H9 (cell line): ENCODE measurements at regions not wholly inside any gene's neighbourhood (a gene's known extent, or its start where the extent isn't known, plus 50 kb on each side); places are given as distances from the start of the nearest gene placed in this dataset.

ENCODE experiments used
- DNase-seq: peaks from one replicate; pipeline ENCODE4 v3.0.0-alpha.2; 2017
- H2AFZ ChIP-seq: one replicate; pipeline ENCODE4 v1.6.1; 2013; ENCODE audit warnings: mild to moderate bottlenecking, low read length, control low read depth, moderate library complexity
- H2AK5ac ChIP-seq: 2 replicates; pipeline ENCODE4 v1.6.1; 2013; ENCODE audit warnings: low read length, control low read depth, mixed read lengths; ENCODE audit not compliant: insufficient read length
- H2BK120ac ChIP-seq: one replicate; pipeline ENCODE4 v1.6.1; 2013; ENCODE audit warnings: low read depth, mild to moderate bottlenecking, low read length, control low read depth, inconsistent platforms; ENCODE audit not compliant: poor library complexity, severe bottlenecking
- H2BK12ac ChIP-seq: 2 replicates; pipeline ENCODE4 v1.6.1; 2013; ENCODE audit warnings: low read length, control low read depth, mixed read lengths, low read depth; ENCODE audit not compliant: insufficient read length
- H2BK15ac ChIP-seq: 2 replicates; pipeline ENCODE4 v1.6.1; 2013; ENCODE audit warnings: low read depth, low read length, control low read depth
- H2BK20ac ChIP-seq: one replicate; pipeline ENCODE4 v1.6.1; 2013; ENCODE audit warnings: low read depth, mild to moderate bottlenecking, low read length, control low read depth, inconsistent platforms; ENCODE audit not compliant: poor library complexity, severe bottlenecking
- H2BK5ac ChIP-seq: 2 replicates; pipeline ENCODE4 v1.6.1; 2013; ENCODE audit warnings: low read length, control low read depth, mixed read lengths; ENCODE audit not compliant: insufficient read length
- H3K14ac ChIP-seq: 2 replicates; pipeline ENCODE4 v1.6.1; 2013; ENCODE audit warnings: low read length, control low read depth; ENCODE audit not compliant: insufficient read depth
- H3K18ac ChIP-seq: 2 replicates; pipeline ENCODE4 v1.6.1; 2013; ENCODE audit warnings: low read depth, mild to moderate bottlenecking, mixed read lengths, low read length, control low read depth; ENCODE audit not compliant: insufficient read length
- H3K23ac ChIP-seq: 2 replicates; pipeline ENCODE4 v1.6.1; 2013; ENCODE audit warnings: low read length, control low read depth, mixed read lengths, low read depth; ENCODE audit not compliant: insufficient read length
- H3K23me2 ChIP-seq: 2 replicates; pipeline ENCODE4 v1.6.1; 2013; ENCODE audit warnings: low read depth, mild to moderate bottlenecking, mixed read lengths, low read length, control low read depth; ENCODE audit not compliant: insufficient read length, poor library complexity, severe bottlenecking
- H3K27ac ChIP-seq: 2 replicates; pipeline ENCODE4 v1.5.1; 2013; ENCODE audit warnings: low read length, control low read depth, mixed read lengths, low read depth; ENCODE audit not compliant: insufficient read length
- H3K27me3 ChIP-seq: 2 replicates; pipeline ENCODE4 v1.6.1; 2013; ENCODE audit warnings: low read length, control low read depth, inconsistent platforms; ENCODE audit not compliant: insufficient read depth
- H3K4ac ChIP-seq: 2 replicates; pipeline ENCODE4 v1.6.1; 2013; ENCODE audit warnings: low read depth, mild to moderate bottlenecking, control low read depth, inconsistent platforms, low read length, moderate library complexity
- H3K4me1 ChIP-seq: 2 replicates; pipeline ENCODE4 v1.6.1; 2013; ENCODE audit warnings: low read length, control low read depth, inconsistent platforms; ENCODE audit not compliant: insufficient read depth
- H3K4me2 ChIP-seq: 2 replicates; pipeline ENCODE4 v1.6.1; 2013; ENCODE audit warnings: low read length, control low read depth, mixed read lengths; ENCODE audit not compliant: insufficient read length, insufficient read depth
- H3K56ac ChIP-seq: 2 replicates; pipeline ENCODE4 v1.6.1; 2013; ENCODE audit warnings: low read depth, mild to moderate bottlenecking, mixed read lengths, low read length, control low read depth; ENCODE audit not compliant: insufficient read length
- H3K79me1 ChIP-seq: 2 replicates; pipeline ENCODE4 v1.6.1; 2013; ENCODE audit warnings: low read depth, mild to moderate bottlenecking, moderate library complexity, low read length, control low read depth, inconsistent platforms; ENCODE audit not compliant: insufficient read depth, poor library complexity, severe bottlenecking
- H3K79me2 ChIP-seq: 2 replicates; pipeline ENCODE4 v1.6.1; 2013; ENCODE audit warnings: low read length, control low read depth, inconsistent platforms; ENCODE audit not compliant: insufficient read depth
- H3K9ac ChIP-seq: 2 replicates; pipeline ENCODE4 v1.6.1; 2013; ENCODE audit warnings: low read length, control low read depth, mixed read lengths; ENCODE audit not compliant: insufficient read length; ENCODE audit errors: extremely low read depth
- H3K9me3 ChIP-seq: one replicate; pipeline ENCODE4 v1.6.1; 2013; ENCODE audit warnings: low read depth, low read length, inconsistent platforms; ENCODE audit not compliant: control insufficient read depth
- H3T11ph ChIP-seq: one replicate; pipeline ENCODE4 v1.6.1; 2013; ENCODE audit warnings: mild to moderate bottlenecking, low read length, control low read depth, inconsistent platforms
- H4K20me1 ChIP-seq: one replicate; pipeline ENCODE4 v1.6.1; 2013; ENCODE audit not compliant: control insufficient read depth, insufficient read length, insufficient read depth
- H4K5ac ChIP-seq: 2 replicates; pipeline ENCODE4 v1.6.1; 2013; ENCODE audit warnings: low read depth, mild to moderate bottlenecking, mixed read lengths, low read length, control low read depth; ENCODE audit not compliant: insufficient read length
- H4K8ac ChIP-seq: replicated peaks from 2 replicates; pipeline ENCODE4 v1.6.1; 2013; ENCODE audit warnings: low read length, control low read depth, mixed read lengths, low read depth; ENCODE audit not compliant: insufficient read length
- H4K91ac ChIP-seq: 2 replicates; pipeline ENCODE4 v1.6.1; 2013; ENCODE audit warnings: low read depth, mild to moderate bottlenecking, moderate library complexity, mixed read lengths, low read length, control low read depth; ENCODE audit not compliant: insufficient read length
- H3K27ac Mint-ChIP-seq, 3 experiments: 2 replicates in 2 of 3; 3 replicates in 1 of 3; pipeline ENCODE4 v1.8.0; 2020 to 2021; ENCODE audit warnings: mixed read lengths in 3 of 3, mild to moderate bottlenecking in 1 of 3, moderate library complexity in 1 of 3
- H3K27me3 Mint-ChIP-seq: 2 replicates; pipeline ENCODE4 v1.8.0; 2021; ENCODE audit warnings: low read depth, mild to moderate bottlenecking, moderate library complexity, mixed read lengths
- H3K36me3 Mint-ChIP-seq, 3 experiments: 2 replicates in 2 of 3; 3 replicates in 1 of 3; pipeline ENCODE4 v1.8.0; 2020 to 2021; ENCODE audit warnings: low read depth in 3 of 3, mixed read lengths in 3 of 3; ENCODE audit not compliant: insufficient read depth in 1 of 3
- H3K4me1 Mint-ChIP-seq, 2 experiments: 2 replicates each; pipeline ENCODE4 v1.8.0; 2020; ENCODE audit warnings: mixed read lengths in 2 of 2
- H3K4me3 Mint-ChIP-seq, 2 experiments: 2 replicates in 1 of 2; 3 replicates in 1 of 2; pipeline ENCODE4 v1.8.0; 2020 to 2021; ENCODE audit warnings: mild to moderate bottlenecking in 2 of 2, mixed read lengths in 2 of 2, moderate library complexity in 1 of 2
- H3K9me3 Mint-ChIP-seq, 2 experiments: 2 replicates in 1 of 2; 3 replicates in 1 of 2; pipeline ENCODE4 v1.8.0; 2020; ENCODE audit warnings: mild to moderate bottlenecking in 2 of 2, mixed read lengths in 2 of 2, moderate library complexity in 1 of 2
- CTCF ChIP-seq: fragments of 200-600 bp; sonication (generic); conservative IDR thresholded peaks from 3 replicates; pipeline ENCODE4 v1.8.0; 2021; ENCODE audit warnings: antibody characterized with exemption, mild to moderate bottlenecking
- WGBS: extraction: QIAGEN DNeasy Blood & Tissue Kit; methylation state at CpG from one replicate; pipeline ENCODE4 v1.1.7; 2013; ENCODE audit warnings: missing lambda C conversion rate, low lambda C conversion rate, mixed read lengths; ENCODE audit not compliant: insufficient read length; ENCODE audit errors: extremely low coverage; 5-methylcytosine and 5-hydroxymethylcytosine counted together

DNA sequence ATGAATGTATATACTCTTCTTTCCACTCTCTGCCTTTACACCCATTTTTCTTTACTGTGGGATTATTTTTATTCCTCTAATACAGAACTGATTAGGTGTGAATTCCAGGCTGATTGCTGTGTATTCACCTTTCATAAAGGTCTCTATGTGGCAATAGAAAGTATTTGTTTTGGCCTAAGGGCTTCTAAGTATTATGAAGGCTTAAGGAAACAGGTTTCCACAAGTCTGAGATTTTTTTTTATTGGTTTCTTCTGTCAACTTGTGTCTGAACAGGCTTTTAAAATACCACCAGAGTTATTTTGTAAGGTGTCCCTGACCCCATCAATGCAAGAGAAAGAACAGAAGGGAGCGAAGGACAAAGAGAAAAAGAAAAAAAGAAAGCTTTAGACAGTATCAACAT lies 1102.0 kb upstream of the SPRY2 start:
- Histone ChIP-seq H2BK20ac (no peak overlapping the region), H4K5ac (no peak overlapping the region)

More for the DNA sequence above, 1102.0 kb upstream of the SPRY2 start:
- no peaks in the 10 kb centered on the region for H3K4me1 ChIP-seq
- H3K4me3 Mint-ChIP-seq, result no peak overlapping the region
- no peak overlapping the region for H2AK5ac ChIP-seq
- H4K20me1 ChIP-seq, result no peaks in the 10 kb centered on the region
- no peaks in the 10 kb centered on the region for H3K9me3 Mint-ChIP-seq
- H3K27me3 Mint-ChIP-seq, result no peaks in the 10 kb centered on the region
- no peak overlapping the region for H3K4ac ChIP-seq
- H3K27me3 ChIP-seq, result no peaks in the 10 kb centered on the region
- H3K56ac ChIP-seq, result no peak overlapping the region
- H2AFZ ChIP-seq, result no peak overlapping the region
- H3K14ac ChIP-seq, result no peak overlapping the region
- WGBS, result no CpG with 5 or more reads among the region's 1 CpG
- no peak overlapping the region for H2BK5ac ChIP-seq
- no peaks in the 10 kb centered on the region for H3K79me2 ChIP-seq
- H3K9ac ChIP-seq, result no peak overlapping the region
- H2BK120ac ChIP-seq, result no peak overlapping the region
- no peak overlapping the region for H4K8ac ChIP-seq
- H3T11ph ChIP-seq, result no peak overlapping the region
- H3K4me2 ChIP-seq, result no peak overlapping the region
- H3K4me1 Mint-ChIP-seq, result 0 out of 4 replicates have a peak, but pooled peaks cover 0 to 3% of the 10 kb centered on the region in 2 experiments
- H3K23me2 ChIP-seq, result no peaks in the 10 kb centered on the region
- H3K9me3 ChIP-seq, result no peaks in the 10 kb centered on the region
- H3K36me3 Mint-ChIP-seq, result no peaks in the 10 kb centered on the region
- no peak overlapping the region for H3K23ac ChIP-seq
- H2BK12ac ChIP-seq, result no peak overlapping the region
- H3K27ac ChIP-seq, result no peak overlapping the region
- DNase-seq, result no peak
- no peaks in the 10 kb centered on the region for H3K79me1 ChIP-seq
- no peak overlapping the region for H3K18ac ChIP-seq
- H4K91ac ChIP-seq, result no peak overlapping the region
- no peak overlapping the region for H2BK15ac ChIP-seq
- no peak overlapping the region for H3K27ac Mint-ChIP-seq
- no peak for TF ChIP-seq CTCF
